GM13976 (cell line): ENCODE measurements at regions not wholly inside any gene's neighbourhood (a gene's known extent, or its start where the extent isn't known, plus 50 kb on each side); places are given as distances from the start of the nearest gene placed in this dataset.

Experiments used
- DNase-seq: peaks from one replicate; pipeline ENCODE4 v3.0.0; 2012; ENCODE audit warnings: low spot score
- in situ Hi-C: fragments of 300-500 bp; cut with MboI; formaldehyde crosslinking; loops from one replicate; pipeline ENCODE4 v1.12.0; 2022; ENCODE audit warnings: low sequenced_read_pairs, mixed read lengths, inconsistent platforms; ENCODE audit not compliant: unreplicated experiment
- TF ChIP-seq, protein P1 (sequence below): IDR thresholded peaks from 2 replicates; pipeline ENCODE4 v1.5.1; 2012; ENCODE audit warnings: borderline replicate concordance, mild to moderate bottlenecking; ENCODE audit not compliant: insufficient read depth; ENCODE audit errors: extremely low read depth, missing control alignments, control extremely low read depth

DNA sequence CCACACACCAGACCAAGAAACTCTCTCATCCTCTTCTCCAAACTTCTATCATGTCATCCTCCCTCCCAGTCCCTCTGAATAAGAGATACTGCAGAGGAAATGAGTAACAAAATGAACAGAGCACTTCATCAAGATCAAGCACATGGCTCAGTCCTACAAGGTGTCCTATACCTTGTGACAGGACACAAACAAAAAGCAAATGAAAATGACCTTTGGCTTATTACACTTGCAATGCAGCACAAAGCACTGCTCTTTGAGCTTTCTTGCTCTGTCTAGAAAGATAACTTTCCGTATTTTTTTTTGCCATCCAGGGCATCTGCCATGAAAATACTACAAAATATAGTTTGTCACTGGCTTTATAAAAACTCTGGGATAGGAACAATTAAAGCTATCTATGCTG lies 402.7 kb downstream of the HNRNPD start:
- in situ Hi-C loops: no loop called here
- TF ChIP-seq, protein P1, sequence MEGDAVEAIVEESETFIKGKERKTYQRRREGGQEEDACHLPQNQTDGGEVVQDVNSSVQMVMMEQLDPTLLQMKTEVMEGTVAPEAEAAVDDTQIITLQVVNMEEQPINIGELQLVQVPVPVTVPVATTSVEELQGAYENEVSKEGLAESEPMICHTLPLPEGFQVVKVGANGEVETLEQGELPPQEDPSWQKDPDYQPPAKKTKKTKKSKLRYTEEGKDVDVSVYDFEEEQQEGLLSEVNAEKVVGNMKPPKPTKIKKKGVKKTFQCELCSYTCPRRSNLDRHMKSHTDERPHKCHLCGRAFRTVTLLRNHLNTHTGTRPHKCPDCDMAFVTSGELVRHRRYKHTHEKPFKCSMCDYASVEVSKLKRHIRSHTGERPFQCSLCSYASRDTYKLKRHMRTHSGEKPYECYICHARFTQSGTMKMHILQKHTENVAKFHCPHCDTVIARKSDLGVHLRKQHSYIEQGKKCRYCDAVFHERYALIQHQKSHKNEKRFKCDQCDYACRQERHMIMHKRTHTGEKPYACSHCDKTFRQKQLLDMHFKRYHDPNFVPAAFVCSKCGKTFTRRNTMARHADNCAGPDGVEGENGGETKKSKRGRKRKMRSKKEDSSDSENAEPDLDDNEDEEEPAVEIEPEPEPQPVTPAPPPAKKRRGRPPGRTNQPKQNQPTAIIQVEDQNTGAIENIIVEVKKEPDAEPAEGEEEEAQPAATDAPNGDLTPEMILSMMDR: no peak
- no peak for DNase-seq

- no peak for DNase-seq
- TF ChIP-seq, protein P1: no peak
- in situ Hi-C loops: no loop called here
These were observed 403.3 kb downstream of the HNRNPD start for GRCh38 chr4:81970454-81970853.

GRCh38 chr4:81966676-81967075 lies 407.1 kb downstream of the HNRNPD start:
- in situ Hi-C loops: no loop called here
- TF ChIP-seq, protein P1: no peak
- DNase-seq: no peak

DNA sequence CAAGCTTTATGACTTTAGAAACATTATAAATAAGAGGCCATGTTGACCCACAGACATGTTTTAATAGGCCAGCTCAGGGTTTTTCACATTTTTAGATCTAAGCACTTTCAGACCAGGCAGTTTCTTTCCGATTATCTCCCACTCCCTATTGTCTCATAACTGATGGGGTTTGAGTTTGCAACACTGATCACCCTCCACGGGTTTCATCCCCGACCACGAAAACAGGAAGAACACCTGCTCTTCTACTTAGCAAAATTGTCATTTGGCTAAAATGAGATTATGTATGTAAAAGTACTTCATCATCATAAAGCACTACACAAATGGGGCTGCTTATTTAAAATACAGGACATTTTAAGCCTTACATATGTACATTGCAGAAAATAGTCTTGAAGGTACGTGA lies 407.9 kb downstream of the HNRNPD start:
- DNase-seq: no peak
- TF ChIP-seq, protein P1: no peak
- in situ Hi-C loops: no loop called here

GRCh38 chr4:81965454-81965853 lies 408.3 kb downstream of the HNRNPD start:
- no peak for DNase-seq
- TF ChIP-seq, protein P1: no peak
- in situ Hi-C loops: no loop called here

DNA sequence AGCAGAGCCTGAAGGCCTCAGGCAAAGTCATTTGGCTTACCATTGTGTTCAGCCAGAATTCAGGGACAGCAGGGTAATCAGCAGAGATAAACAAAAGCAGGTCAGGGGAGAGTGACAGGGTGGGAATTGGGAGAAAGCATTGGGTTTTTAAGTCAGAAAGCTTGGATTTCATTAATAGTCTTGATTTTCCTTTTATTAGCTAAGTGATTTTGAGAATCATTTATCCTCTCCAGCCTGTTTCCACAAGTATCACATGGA lies 410.1 kb downstream of the HNRNPD start:
- in situ Hi-C loops: no loop called here
- DNase-seq: no peak
- TF ChIP-seq, protein P1: no peak

GRCh38 chr4:81963015-81963762 lies 410.6 kb downstream of the HNRNPD start:
- in situ Hi-C loops: no loop called here
- no peak for DNase-seq
- TF ChIP-seq, protein P1: no peak
